ENCODE measurements at regions not wholly inside any gene's neighbourhood (a gene's known extent, or its start where the extent isn't known, plus 50 kb on each side); places are given as distances from the start of the nearest gene placed in this dataset.

DNA sequence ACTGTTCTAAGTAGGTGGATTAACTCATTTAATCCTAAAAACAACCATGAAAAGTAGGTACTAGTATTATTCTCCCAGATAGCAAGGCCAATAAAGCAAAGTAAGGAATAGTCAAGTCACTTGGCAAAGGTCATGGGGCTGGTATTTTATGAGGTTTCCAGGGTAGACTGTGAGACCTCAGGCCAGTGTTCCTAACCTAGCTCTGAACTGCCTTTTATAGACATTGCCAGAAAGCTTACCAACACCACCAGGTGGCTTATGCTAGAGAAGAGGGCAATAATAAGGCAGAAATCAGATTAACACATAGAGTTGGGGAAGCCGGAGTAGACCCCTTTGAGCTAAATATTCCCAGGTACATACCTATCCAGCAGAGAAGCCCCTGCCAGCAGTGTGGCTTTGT lies 490.9 kb upstream of the TENM4 start:
- DNase-seq (ENCODE audit: low read depth, low spot score): no peak

DNA sequence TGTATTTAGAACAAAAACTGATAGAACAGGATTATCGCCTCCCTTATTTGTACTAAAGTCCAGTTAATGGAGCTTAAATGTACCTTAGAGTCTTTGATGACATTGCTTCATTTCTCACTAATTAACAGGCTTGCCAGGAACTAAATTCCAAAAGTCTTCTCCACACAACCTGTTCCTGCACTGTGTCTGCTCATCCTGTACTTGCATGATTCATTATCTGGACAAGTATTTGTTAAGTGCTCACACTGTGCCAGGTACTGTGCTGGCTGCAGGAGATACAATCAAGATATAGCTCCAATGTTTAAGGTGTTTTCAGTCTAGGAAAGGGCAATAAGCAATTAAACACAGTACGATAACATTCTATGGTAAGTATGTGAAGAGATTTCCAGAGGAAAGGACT lies 485.9 kb upstream of the TENM4 start:
- DNase-seq (ENCODE audit: low read depth, low spot score): no peak

DNA sequence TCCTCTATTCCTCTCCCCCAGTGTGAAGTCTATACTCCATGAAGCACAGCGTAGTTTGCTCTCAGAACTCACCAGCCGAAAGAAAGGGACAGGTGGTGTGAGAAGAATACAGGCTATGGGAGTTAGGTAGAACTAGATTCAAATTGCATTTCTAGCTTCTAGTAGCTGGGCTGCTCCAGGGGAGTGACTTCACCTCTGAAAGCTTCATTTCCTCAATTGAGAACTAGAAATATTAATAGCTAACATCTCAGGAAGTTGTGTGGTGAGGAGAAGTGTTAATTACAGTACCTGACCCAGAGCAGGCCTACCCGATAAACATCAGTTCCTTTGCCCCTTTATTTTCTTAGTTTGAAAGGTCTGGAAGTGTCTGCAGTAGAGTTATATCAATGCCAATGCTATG lies 484.7 kb upstream of the TENM4 start:
- DNase-seq (ENCODE audit: low read depth, low spot score): no peak

DNA sequence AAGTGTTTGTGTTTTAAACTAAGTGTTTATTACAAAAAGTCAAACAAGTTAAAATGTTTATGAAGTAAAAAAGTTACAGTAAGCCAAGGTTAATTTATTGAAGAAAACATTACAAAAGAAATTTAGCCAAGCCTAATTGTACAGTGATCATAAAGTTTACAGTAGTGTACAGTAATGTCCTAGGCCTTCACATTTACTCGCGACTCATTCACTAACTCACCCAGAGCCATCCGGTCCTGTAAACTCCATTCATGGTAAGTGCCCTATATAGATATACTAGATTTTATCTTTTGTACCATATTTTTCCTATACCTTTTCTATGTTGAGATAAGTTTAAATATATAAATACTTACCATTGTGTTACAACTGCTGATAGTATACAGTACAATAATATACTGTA lies 481.8 kb upstream of the TENM4 start:
- no peak for DNase-seq (ENCODE audit: low read depth, low spot score)

DNA sequence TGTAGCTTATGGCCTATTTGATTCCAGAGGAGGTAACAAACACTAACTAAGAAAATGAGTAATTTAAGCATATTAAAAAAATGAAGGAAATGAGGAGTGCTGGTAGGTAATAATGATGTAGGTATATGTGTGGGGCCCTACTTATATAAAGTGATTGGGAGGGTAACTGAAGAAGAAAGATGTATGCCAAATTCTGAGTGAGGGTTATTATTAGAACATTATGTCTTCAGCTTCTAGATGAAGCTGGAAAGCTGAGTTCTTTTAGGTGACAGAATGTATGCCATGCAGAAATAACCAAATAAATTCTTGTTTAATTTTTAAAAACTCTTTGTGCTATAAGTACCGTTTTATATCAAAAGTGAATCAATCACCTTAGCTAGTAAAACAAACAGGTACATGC lies 479.6 kb upstream of the TENM4 start:
- DNase-seq (ENCODE audit: low read depth, low spot score): no peak

DNA sequence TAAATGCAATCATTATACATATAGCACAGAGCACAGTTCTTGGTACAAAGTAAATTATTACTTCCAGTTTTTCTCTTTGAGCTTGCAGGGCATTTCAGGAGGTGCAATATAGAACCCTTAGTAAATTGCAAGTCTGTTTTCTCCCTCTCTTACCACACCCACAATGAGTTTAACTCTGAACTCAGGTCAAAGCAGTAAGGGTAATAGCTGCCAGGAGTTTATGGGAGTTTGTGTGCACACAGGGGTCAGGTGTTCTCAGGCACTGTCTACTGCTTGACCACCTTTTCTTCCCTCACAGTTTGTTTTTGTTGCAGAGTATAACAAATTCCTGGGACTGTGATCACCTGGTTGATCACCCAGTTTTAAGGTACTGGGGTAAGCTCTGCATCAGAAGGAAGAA lies 478.5 kb upstream of the TENM4 start:
- no peak for DNase-seq (ENCODE audit: low read depth, low spot score)

DNA sequence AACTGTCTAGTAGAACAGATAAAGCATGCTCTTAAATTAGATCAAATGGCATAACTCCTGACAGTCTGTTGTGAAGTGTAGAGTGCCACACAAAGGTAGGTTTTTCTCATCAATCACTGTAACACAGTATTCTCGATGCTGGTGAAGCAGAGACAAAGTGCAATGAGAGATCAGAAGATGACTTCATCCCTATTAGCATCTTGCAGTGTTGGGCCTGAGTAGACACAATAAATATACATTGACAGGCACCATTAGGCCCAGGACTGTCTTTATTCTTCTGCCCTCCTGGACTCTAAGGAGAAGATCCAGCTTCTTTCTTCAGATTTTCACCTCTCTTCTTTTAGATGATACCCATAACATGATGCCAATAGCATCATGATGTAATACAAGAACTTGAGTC lies 478.0 kb upstream of the TENM4 start:
- no peak for DNase-seq (ENCODE audit: low read depth, low spot score)

DNA sequence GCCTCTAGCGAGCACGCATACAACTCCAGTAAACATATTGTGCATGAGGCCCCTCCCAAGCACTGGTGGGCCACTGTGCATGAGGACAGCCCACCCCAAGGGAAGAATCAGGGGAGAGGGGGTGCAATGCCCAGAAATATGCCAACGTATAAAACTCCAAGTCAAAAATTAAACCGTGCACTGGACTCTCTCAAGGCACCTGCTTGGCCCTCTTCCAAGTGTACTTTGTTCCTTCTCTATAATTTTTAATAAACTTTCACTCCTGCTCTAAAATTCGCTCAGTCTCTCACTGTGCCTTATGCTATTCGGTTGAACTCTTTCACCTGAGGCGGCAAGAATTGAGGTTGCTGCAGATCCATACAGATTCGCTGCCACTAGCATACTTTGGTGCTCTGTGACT lies 465.3 kb upstream of the TENM4 start:
- no peak for DNase-seq (ENCODE audit: low read depth, low spot score)

DNA sequence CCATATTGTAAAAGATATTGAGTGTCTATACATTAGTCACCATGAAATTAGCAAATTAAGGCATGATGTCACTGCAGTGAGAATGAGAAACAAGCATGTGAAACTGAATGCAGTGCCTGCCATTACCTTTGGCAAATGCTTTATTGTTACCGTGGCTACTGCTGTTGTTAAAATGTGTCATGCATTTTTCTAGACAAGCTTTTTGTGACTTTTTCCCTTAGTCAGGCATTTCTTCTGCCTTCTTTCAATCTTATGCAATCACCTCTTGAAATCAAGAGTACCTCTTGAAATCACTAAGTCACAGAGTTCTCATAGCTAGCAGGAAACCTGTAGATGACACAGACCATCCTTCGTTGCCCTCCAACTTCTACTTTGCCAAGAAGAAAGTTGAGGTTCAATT lies 461.7 kb upstream of the TENM4 start:
- no peak for DNase-seq (ENCODE audit: low read depth, low spot score)

DNA sequence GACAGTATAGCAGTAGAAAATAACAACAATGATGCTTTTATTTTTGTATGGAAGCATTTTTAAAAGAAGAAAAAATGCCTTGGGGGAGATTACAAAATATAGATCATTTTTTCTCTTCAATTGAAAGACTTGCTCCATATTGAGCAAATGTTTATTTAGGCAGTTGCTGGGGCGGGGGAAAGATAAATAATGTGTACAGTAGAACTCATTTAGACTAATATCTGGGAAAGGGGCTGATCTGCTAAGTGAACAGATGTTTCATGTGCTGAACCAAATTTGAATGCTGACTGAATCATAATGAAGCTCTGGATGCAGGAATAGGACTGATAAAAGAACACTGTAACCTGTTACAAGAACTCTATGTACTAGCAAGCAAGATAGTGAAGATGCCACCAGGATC lies 457.1 kb upstream of the TENM4 start:
- no peak for DNase-seq (ENCODE audit: low read depth, low spot score)

DNA sequence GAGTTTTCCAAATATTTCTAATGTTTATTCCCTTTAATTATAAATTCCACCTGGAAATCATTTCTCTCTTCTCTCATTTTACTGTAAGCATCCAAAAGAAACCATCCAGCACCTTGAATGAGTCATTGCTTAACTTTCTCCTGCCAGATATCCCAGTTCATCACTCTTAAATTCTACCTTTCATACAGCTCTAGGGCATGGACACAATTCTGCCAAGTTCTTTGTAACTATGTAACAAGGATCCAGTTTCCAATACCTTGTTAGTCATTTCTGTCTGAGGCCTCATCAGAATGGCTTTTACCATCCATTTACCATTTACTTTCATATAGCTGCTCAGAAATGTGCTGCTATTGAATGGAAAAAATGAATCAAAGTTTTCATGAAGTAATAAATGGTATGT lies 455.4 kb upstream of the TENM4 start:
- DNase-seq (ENCODE audit: low read depth, low spot score): no peak

DNA sequence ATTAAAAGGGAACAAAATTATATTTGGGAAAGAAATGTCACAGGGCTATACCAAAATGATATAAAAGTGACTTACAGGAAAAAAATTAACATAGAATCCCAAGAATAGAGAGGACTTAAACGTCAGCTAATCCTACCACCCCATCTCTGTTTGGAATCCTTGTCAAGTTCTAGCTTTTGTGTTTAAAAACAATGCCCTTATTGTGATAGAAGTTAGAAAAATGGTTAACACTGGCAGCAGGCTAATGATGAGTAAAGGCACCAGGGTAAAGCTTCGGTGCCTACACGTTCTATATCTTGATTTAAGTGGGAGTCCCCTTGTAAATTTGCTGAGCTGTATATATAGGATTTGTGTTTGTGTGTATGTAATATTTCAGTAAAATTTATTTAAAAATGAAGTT lies 453.3 kb upstream of the TENM4 start:
- no peak for DNase-seq (ENCODE audit: low read depth, low spot score)

DNA sequence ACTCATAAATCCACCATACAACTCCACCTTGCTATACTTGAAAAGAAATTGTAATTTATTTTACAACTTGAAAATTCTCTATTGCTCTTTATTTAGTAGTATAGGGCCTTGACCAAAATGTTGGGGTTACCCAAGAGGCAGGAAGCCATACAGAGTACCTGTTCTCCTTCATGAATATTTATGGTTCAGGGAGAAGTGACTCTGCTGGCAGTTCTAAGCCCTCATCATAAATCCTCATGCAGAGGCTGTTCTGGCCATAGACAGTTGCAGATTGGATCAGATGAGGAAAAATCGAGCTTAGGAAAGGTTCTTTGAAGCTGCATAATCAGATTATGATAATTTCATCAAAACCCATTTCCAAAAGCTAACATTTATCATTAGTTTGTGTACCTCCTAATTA lies 449.4 kb upstream of the TENM4 start:
- no peak for DNase-seq (ENCODE audit: low read depth, low spot score)

DNA sequence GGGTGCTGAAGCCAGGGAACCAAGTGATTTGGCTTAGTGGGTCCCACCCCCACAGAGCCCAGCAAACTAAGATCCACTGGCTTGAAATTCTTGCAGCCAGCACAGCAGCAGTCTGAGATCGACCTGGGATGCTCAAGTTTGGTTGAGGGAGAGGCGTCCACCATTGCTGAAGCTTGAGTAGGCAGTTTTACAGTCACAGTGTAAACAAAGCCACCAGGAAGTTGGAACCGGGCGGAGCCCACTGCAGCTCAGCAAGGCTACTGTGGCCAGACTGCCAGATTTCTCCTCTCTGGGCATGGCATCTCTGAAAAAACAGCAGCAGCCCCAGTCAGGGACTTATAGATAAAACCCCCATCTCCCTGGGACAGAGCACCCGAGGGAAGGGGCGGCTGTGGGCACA lies 424.1 kb upstream of the TENM4 start:
- DNase-seq (ENCODE audit: low read depth, low spot score): no peak

DNA sequence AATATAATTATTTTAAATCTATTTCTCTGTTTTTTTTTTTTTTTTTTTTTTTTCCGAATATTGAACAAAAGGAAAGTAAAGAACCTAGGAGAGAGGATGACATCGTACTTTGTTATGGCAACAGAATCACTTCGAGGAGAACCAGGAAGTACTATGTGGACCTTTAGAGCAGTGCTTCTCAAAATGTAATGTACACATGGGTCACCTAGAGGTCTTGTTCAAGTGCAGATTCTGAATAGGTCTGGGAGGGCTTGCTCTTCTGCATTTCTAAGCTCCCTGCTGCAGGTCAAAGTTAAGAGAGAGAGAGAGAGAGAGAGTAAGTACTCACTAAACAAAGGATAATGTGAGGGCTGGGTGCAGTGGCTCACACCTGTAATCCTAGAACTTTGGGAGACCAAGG lies 419.5 kb upstream of the TENM4 start:
- DNase-seq (ENCODE audit: low read depth, low spot score): no peak

DNA sequence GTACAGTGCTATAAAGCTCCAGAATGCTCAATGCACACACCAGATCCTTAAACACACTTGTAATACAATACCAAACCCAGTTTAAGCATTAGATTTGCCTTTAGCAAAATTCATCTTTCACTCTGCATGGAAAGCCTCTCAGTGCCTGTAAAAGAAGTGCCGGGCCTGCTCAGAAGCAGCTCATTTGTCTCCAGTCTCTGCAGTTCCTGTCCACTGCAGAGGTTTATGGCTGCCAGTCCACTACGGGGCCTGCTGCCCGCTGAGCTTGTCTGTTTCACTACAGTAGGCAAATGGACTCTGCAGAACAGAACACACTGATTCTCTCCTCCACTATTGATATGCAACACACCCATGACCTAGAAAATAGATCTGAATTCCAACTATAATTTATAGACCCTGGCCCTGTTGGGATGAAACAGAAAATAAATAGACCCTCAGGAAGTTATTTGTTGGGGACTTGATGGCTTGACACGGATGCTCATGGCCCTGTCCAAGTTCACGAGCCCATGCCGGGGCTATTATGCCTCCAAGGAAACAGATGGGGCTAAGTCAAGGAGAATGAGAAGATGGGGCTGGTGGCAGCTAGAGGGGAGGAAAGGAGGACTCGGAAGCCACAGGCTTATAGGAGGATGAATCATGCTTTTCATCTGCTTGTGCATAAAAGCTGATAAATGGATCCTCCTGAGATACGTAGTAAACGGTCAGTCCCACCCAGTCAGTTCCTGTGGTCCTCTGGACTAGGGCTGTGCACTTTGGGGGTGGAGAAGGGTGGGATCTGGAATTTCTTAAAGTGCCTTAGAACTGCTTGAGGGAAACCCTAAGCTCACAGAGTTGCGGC lies 416.8 kb upstream of the TENM4 start:
- no peak for DNase-seq (ENCODE audit: low read depth, low spot score)

DNA sequence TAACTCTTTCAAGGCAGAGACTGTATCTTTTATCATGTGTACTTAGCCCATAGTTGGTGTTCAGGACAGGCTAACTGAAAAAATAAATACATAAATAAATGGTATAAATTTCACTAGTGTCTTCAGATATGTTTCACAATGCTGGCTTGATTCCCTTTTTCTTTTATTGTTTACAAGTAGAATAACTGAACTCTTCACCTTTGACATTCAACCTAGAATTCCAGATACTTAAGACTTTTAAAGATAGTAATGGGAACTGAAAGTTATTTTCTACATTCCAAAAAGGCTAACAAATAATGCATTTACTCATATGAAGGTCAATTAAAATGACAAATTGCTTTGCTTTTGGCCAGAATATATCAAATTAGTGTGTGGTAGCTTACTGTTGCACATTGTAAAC lies 411.3 kb upstream of the TENM4 start:
- DNase-seq (ENCODE audit: low read depth, low spot score): no peak

DNA sequence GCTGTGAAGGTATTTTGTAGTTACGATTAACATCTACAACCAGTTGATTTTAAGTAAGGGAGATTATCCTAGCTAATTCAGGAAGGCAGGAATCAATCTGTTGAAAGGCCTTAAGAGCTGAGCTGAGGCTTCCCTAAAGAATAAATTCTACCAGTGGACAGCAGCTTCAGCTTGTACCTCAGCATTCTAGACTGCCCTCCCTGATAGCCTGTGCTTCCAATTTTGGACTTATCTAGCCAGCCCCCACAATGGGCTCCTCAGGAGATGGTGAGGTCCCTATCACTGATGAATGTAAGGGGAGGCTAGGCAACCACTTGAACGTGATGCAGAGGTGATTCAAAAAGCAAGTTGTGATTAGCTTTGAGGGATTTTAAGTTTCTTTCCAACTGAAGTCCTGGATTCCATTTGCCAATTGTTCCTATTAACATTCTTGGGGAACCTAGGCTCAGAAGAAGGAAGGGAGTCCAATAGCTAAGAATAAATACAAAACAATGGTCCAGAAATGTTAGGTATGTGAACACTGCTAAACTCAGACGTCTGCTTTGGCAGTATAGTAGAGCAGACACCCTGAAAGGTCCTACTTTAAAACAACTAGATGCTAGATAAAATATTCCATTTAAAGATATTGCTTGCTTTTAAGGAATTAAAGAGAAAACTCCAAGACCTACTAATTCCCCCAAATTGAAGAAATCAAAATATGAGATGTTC lies 404.3 kb upstream of the TENM4 start:
- no peak for DNase-seq (ENCODE audit: low read depth, low spot score)

DNA sequence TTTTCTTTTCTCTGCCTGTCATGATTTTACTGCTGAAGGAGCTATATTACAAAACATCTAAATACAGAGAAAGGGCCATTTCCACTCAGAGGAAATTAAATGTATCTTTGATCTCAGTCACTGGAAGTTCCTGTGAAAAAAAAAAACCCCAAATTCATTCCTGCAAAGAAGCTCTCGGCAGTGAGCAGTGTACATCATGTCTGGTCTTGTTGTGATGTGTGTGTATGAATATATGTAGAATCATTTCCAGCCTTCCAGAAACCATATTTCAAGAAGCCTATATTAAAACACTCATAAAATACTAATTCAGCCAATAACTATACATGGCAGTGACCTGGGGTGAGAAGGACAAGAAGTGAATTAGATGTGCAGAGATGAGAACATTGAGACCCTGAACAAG lies 393.2 kb upstream of the TENM4 start:
- DNase-seq (ENCODE audit: low read depth, low spot score): no peak

DNA sequence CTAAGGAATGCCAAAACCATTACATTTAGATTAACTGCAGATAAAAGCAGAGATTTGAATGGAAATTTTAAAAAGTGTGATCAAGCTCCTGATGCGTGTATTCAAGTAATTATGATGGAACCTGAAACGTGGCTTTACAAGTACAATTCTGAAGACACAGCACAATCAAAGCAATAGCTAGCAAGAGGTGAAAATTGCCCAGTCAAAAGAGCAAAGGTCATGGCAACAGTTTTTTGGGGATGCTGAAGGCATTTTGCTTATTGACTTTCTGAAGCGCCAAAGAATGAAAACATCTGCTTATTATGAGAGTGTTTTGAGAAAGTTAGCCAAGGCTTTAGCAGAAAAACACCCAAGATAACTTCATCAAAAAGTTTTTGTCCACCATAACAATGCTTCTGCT lies 389.6 kb upstream of the TENM4 start:
- no peak for DNase-seq (ENCODE audit: low read depth, low spot score)

DNA sequence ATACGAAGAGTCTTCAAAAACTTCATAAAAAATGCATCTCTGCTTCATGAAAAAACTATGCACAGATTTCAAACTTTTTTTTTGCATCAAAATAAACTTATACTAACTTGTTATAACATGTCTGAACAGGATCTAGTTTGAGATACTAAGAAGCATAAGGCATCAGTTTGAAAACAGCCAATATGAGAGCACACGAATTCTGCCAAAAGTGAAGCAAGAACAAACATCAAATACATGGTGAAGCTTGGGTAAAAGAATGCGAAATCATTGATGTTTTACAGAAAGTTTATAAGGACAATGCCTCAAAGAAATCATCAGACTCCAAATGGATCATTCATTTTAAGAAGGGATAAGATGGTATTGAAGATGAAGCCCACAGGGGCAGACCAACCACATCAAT lies 389.1 kb upstream of the TENM4 start:
- DNase-seq (ENCODE audit: low read depth, low spot score): no peak

DNA sequence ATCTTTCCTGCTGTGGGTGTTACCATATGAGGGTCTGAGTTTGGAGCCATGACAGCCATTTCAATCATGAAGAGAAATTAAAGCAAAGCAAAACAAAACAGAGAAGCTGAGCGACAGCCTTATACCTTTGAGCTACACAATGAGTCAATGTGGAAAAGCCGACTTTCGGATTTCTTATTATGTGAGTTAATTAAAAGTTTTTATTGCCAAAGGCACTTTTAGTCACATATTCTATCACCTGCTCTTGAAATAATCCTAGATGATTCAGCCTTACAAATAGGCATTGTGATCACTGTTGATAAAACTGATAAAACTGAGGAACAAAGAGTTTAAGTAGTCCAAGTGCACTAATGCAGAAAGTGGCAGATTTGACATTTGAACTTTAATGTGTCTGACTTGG lies 381.9 kb upstream of the TENM4 start:
- no peak for DNase-seq (ENCODE audit: low read depth, low spot score)

DNA sequence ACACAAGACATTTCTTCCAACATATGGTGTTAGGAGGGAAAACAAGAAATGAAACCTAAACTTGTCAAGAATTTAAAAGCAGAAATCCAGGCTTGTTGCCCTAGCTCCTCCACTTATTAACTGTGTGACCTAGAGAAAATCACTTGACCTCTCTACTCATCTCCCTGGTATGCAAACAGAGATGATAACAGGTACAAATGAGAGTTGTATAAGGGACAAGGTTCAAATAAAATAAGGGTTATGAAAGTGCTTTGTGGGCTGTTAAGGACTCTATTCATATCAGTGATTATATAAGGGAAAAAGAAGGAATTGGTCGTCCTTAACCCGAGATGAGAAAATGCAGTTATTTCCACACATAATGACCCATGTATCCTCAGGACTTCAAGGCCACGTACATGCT lies 372.7 kb upstream of the TENM4 start:
- DNase-seq (ENCODE audit: low read depth, low spot score): no peak

DNA sequence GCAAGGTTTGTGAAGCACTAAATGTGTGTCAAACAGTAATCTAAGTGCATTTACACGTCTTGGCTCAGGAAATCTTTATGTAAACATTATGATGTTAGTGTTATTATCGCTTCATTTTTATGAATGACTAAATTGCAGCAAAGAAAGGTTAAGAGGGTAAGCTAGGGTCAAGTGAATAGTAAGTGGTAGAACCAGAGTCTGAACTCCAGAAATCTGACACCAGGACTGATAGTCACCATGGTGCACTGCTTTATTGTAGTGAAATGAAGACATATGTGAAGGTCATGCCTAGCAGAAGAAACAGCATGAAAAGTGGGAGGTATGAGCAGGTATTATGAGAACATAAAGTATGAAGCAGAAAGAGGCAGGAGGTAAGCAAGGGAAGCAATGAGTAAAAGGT lies 368.7 kb upstream of the TENM4 start:
- no peak for DNase-seq (ENCODE audit: low read depth, low spot score)
